C4-2B (cell line): ENCODE measurements at regions not wholly inside any gene's neighbourhood (a gene's known extent, or its start where the extent isn't known, plus 50 kb on each side); places are given as distances from the start of the nearest gene placed in this dataset.

ENCODE experiments used
- H3K27ac ChIP-seq: fragments of 450-650 bp; 2 replicates; pipeline ENCODE4 v1.5.1; 2017
- ZFX ChIP-seq: fragments of 450-650 bp; IDR thresholded peaks from 2 replicates; pipeline ENCODE4 v1.6.1; 2017
- TF ChIP-seq, protein P1 (sequence below): fragments of 450-650 bp; conservative IDR thresholded peaks from 2 replicates; pipeline ENCODE4 v1.5.1; 2017; ENCODE audit warnings: mild to moderate bottlenecking

DNA sequence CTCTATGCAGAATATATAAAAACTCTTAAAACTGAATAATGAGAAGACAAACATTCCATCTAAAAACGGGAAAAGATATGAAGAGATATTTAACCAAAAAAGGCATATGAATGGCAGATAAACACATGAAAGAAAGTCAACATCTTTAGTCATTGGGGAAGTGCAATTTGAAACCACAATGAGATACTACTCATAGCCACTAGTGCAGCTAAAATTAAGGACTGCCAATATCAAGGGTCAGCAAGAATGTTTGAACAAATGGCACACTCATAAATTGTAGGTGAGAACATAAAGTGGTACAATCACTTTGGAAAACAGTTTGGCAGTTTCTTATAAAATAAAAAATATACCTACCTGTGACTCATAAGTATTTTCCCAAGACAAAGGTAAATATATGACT is 534.9 kb upstream of the DIPK2B start:
- no peak for TF ChIP-seq ZFX
- TF ChIP-seq, protein P1, sequence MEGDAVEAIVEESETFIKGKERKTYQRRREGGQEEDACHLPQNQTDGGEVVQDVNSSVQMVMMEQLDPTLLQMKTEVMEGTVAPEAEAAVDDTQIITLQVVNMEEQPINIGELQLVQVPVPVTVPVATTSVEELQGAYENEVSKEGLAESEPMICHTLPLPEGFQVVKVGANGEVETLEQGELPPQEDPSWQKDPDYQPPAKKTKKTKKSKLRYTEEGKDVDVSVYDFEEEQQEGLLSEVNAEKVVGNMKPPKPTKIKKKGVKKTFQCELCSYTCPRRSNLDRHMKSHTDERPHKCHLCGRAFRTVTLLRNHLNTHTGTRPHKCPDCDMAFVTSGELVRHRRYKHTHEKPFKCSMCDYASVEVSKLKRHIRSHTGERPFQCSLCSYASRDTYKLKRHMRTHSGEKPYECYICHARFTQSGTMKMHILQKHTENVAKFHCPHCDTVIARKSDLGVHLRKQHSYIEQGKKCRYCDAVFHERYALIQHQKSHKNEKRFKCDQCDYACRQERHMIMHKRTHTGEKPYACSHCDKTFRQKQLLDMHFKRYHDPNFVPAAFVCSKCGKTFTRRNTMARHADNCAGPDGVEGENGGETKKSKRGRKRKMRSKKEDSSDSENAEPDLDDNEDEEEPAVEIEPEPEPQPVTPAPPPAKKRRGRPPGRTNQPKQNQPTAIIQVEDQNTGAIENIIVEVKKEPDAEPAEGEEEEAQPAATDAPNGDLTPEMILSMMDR: no peak
- H3K27ac ChIP-seq: no peak overlapping the region

- TF ChIP-seq, protein P1: no peak
- TF ChIP-seq ZFX: no peak
- no peak overlapping the region for H3K27ac ChIP-seq
These were observed 530.8 kb upstream of the DIPK2B start for GRCh38 chrX:45731448-45731847.

DNA sequence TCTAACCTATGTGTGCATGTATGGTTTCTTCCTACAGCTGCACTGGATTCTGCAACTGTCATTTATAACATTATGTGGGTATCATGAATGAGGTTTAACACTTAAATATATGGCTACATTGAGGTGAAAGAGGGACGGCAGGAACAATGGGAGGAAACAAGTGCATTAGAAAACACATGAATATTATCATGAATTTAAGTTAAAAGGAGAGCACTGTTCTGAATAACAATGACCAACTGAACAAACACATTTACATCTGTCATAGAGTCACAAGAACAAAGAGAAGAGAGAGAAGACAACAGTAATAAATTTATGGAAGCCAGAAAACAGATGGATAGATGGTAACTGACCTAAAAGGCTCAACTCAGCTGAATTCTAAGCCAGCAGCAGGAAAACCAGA is 527.1 kb upstream of the DIPK2B start:
- no peak overlapping the region for H3K27ac ChIP-seq
- TF ChIP-seq, protein P1: no peak
- TF ChIP-seq ZFX: no peak

DNA sequence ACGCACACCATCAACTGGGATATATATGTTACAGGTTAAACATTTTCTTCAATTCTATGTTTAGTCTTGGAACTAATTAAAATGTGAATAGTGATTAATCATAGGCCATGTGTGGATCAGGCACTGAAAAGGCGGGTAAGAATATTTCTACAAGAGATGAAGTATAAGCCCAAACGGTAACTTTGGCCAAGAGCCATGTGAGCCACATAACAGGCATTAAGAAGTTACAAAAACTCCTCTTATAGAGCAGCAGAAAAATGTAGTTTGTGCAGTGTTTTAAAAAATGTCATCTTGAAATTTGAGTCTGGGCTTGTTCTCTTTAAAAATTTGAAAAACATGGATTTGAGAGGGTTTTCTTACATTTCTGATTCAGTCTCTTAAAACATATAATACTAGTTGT is 521.8 kb upstream of the DIPK2B start:
- no peak overlapping the region for H3K27ac ChIP-seq
- TF ChIP-seq ZFX: no peak
- TF ChIP-seq, protein P1: no peak

DNA sequence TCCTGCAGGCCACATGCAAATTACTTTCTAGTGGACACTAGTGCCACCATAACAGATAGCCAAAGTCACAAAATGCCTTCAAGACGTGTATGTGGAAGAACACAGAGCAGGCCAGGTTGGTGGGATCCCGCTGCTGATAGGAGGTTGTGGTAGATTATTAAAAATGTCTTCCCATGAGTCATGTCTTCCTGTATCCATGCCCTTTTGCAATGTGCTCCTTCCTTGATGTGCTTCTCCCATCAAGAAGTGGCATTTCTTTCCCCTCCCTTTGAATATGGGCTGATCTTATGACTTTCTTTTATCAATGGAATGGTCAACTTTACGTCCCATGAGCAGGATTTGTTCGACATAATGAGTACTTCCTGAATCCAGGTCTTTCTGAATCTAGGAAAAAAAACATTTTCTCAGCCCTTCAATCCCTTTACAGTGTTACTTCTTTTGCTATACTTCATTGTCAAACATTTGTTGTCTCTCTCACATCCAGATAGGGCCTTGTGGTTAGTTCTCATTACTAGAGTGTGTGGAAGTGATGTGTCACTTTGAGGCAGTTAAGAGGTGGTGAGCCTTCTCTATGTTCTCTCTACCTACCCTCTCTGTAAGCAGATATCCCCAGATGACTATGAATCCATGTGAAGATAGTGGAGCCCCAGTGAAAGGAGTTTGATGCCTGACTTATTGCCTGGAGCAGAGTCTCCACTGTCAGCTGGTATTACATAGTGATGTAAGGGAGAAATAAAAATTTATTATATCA is 519.2 kb upstream of the DIPK2B start:
- no peak for TF ChIP-seq ZFX
- TF ChIP-seq, protein P1: no peak

GRCh38 chrX:45718676-45719075 is 518.0 kb upstream of the DIPK2B start:
- no peak overlapping the region for H3K27ac ChIP-seq
- no peak for TF ChIP-seq ZFX
- TF ChIP-seq, protein P1: no peak

More for the DNA sequence above, 519.2 kb upstream of the DIPK2B start:
- H3K27ac ChIP-seq: no peak overlapping the region

GRCh38 chrX:45716750-45717149 is 516.1 kb upstream of the DIPK2B start:
- H3K27ac ChIP-seq: no peak overlapping the region
- TF ChIP-seq ZFX: no peak
- TF ChIP-seq, protein P1: no peak
